Astrocyte of the cerebellum (primary cell): ENCODE measurements at regions not wholly inside any gene's neighbourhood (a gene's known extent, or its start where the extent isn't known, plus 50 kb on each side); places are given as distances from the start of the nearest gene placed in this dataset.
A peak's percentile ranks its signal among the peaks of the same experiment; 100 is the strongest.

Source experiments
- DNase-seq: peaks from one replicate; pipeline ENCODE4 v3.0.0-alpha.2; 2011; ENCODE audit warnings: low read depth
- H3K4me3 ChIP-seq: 2 replicates; pipeline ENCODE4 v1.5.1; 2011; ENCODE audit warnings: mild to moderate bottlenecking, low read depth, low read length, moderate library complexity
- in situ Hi-C: cut with HindIII; loops from 2 replicates; pipeline ENCODE4 v1.10.0; 2017; ENCODE audit warnings: low sequenced_read_pairs
- TF ChIP-seq, protein P1 (sequence below): IDR thresholded peaks from 2 replicates; pipeline ENCODE4 v1.5.1; 2012; ENCODE audit warnings: low read length, low read depth, moderate library complexity, mild to moderate bottlenecking; ENCODE audit errors: missing control alignments

DNA sequence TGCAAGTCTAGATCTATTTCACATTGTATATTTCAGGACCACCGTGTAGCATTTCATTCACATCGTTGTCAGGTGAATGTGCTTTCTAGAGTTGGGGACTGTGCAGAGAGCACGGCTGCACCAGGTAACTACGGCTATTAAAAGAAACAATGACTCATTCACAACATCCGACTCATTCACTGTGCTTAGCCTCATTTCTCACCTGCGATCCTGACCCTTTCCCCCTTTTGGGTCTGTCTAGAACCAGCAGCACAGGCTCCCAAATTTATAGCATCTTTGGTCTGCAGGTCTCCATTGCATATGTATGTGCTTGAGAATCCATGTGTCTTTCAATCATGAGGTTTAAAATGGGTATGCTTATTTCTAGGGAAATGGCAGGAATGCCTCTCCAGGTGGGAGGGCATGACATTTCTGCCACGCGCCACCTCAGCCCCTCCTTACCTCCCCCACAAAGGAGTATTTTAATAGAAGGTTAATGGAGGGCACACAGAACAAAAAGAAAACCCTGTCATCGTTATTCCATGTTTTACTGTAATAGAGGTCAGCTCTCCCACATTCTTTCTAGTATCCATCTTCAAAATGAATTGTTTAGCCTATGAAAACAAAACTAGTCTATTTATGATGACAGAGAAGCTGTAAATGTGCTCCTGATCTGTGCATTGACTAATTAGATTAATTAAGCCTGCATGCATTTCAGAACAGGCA lies 246.7 kb upstream of the EPHA4 start:
- TF ChIP-seq, protein P1, sequence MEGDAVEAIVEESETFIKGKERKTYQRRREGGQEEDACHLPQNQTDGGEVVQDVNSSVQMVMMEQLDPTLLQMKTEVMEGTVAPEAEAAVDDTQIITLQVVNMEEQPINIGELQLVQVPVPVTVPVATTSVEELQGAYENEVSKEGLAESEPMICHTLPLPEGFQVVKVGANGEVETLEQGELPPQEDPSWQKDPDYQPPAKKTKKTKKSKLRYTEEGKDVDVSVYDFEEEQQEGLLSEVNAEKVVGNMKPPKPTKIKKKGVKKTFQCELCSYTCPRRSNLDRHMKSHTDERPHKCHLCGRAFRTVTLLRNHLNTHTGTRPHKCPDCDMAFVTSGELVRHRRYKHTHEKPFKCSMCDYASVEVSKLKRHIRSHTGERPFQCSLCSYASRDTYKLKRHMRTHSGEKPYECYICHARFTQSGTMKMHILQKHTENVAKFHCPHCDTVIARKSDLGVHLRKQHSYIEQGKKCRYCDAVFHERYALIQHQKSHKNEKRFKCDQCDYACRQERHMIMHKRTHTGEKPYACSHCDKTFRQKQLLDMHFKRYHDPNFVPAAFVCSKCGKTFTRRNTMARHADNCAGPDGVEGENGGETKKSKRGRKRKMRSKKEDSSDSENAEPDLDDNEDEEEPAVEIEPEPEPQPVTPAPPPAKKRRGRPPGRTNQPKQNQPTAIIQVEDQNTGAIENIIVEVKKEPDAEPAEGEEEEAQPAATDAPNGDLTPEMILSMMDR = no peak
- no peak overlapping the region for H3K4me3 ChIP-seq
- no peak for DNase-seq
- in situ Hi-C loops = no loop called here

GRCh38 chr2:221817878-221818277 lies 245.8 kb upstream of the EPHA4 start:
- no peak for DNase-seq
- TF ChIP-seq, protein P1 = no peak
- H3K4me3 ChIP-seq = no peak overlapping the region
- in situ Hi-C loops = no loop called here

DNA sequence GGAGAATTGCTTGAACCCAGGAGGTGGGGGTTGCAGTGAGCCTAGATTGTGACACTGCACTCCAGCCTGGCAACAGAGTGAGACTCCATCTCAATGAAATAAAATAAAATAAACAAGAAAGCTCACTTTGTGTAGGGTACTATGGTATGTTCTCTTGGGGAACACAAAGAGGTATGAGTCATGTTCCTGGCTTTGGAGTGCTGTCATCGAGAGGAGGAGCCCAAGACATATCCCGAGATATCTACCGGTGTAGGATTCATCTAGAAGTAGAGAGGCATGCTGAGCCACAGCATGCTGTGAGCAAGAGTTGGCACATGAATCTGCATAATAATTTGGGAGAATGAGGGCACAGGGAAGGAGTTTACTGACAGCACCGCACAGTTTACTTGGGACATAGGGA lies 244.9 kb upstream of the EPHA4 start:
- in situ Hi-C loops = no loop called here
- H3K4me3 ChIP-seq = no peak overlapping the region
- peak; percentile 31 for DNase-seq
- TF ChIP-seq, protein P1 = no peak

GRCh38 chr2:221816566-221816965 lies 244.5 kb upstream of the EPHA4 start:
- TF ChIP-seq, protein P1 = no peak
- in situ Hi-C loops = no loop called here
- no peak overlapping the region for H3K4me3 ChIP-seq
- no peak for DNase-seq

GRCh38 chr2:221810650-221811049 lies 238.5 kb upstream of the EPHA4 start:
- H3K4me3 ChIP-seq = no peak overlapping the region
- TF ChIP-seq, protein P1 = no peak
- in situ Hi-C loops = no loop called here
- no peak for DNase-seq

GRCh38 chr2:221810245-221810644 lies 238.1 kb upstream of the EPHA4 start:
- TF ChIP-seq, protein P1 = no peak
- H3K4me3 ChIP-seq = no peak overlapping the region
- in situ Hi-C loops = no loop called here
- DNase-seq = no peak
